ENCODE measurements at regions not wholly inside any gene's neighbourhood (a gene's known extent, or its start where the extent isn't known, plus 50 kb on each side); places are given as distances from the start of the nearest gene placed in this dataset.

DNA sequence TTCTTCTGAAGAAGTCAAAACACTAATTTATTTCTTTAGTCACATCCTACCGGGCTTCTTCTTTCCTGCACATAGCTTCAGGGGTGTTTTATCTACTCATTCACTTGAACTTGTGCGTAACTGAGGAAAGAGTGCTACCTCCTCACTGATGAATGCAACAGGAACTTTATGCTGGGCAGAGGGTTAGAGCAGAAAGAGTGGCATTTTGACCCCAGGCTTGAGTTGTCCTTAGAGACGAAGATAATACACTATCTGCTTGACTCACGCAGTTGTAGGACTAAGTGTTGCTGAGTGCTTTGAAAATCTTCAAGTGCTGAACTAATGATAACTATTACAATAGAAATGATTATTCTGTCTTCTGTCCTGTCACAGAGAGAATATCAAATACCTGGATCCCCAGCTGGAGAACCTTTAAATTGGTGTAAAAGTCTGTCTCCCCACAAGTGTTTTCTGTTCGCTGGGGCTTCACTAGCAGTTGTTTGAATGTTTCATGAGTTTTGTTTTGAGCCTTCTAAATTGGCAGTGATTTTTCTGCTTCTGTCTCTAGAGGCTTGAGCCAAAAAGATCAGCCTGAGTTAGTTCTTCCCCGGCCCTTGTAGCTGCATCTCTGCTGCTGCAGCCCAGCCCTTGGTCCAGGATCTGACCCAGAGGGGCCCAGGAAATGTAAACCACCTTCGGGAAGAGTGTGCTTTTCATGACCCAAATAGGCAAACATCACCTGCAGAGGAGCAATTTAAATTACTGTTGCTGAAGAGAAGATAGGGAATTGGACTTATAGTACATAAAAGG, 86.3 kb upstream of the LGALSL start:
- Mint-ChIP-seq H3K4me3 (no peak overlapping the region), H3K27me3 (ENCODE audit: insufficient read depth, low read depth, poor library complexity) (peaks cover 5% of the 10 kb centered on the region), H3K27ac (no peak overlapping the region), H3K36me3 (ENCODE audit: low read depth) (no peaks in the 10 kb centered on the region), H3K9me3 (no peaks in the 10 kb centered on the region), H3K4me1 (peaks cover 18% of the 10 kb centered on the region)
- no peaks in the 10 kb centered on the region for H3K9me2 ChIP-seq (ENCODE audit: insufficient read depth)
- no peak overlapping the region for H3K4me3 ChIP-seq
- no peak overlapping the region for H2AFZ ChIP-seq
- ATAC-seq (no peak), DNase-seq (ENCODE audit: low spot score) (no peak)
- H3K4me1 ChIP-seq (ENCODE audit: insufficient read depth), result no peaks in the 10 kb centered on the region; the same call in 1 of the 2 replicates
- no peaks in the 10 kb centered on the region for H4K20me1 ChIP-seq (replicated peaks; ENCODE audit: insufficient read depth)
- no peaks in the 10 kb centered on the region for H3K27me3 ChIP-seq (ENCODE audit: insufficient read depth)
- H3K79me2 ChIP-seq (replicated peaks; ENCODE audit: insufficient read depth), result no peaks in the 10 kb centered on the region
- no peaks in the 10 kb centered on the region for H3F3A ChIP-seq (replicated peaks; ENCODE audit: low read depth)
- H3K27ac ChIP-seq (ENCODE audit: low read depth), result no peak overlapping the region
- H3K4me2 ChIP-seq, result no peak overlapping the region
- TF ChIP-seq ZNF331 (CRISPR knock-in tag; IDR thresholded peaks at IDR 0.05; ENCODE audit: low read depth) (no peak), NANOG (IDR thresholded peaks at IDR 0.05; ENCODE audit: borderline replicate concordance) (no peak), CREB1 (CRISPR knock-in tag; IDR thresholded peaks at IDR 0.05; ENCODE audit: low read depth) (no peak), ZNF114 (CRISPR knock-in tag; IDR thresholded peaks at IDR 0.05) (no peak), EZH2 (IDR thresholded peaks at IDR 0.05; ENCODE audit: low read depth, unreplicated experiment) (no peak), JUNB (IDR thresholded peaks at IDR 0.05; ENCODE audit: unreplicated experiment) (no peak), EZH2phosphoT487 (IDR thresholded peaks at IDR 0.05; ENCODE audit: unreplicated experiment) (no peak), STAT1 (IDR thresholded peaks at IDR 0.05; ENCODE audit: unreplicated experiment) (no peak), POLR2AphosphoS5 (IDR thresholded peaks at IDR 0.05; ENCODE audit: low read depth) (no peak)
- TF ChIP-seq, protein P1, sequence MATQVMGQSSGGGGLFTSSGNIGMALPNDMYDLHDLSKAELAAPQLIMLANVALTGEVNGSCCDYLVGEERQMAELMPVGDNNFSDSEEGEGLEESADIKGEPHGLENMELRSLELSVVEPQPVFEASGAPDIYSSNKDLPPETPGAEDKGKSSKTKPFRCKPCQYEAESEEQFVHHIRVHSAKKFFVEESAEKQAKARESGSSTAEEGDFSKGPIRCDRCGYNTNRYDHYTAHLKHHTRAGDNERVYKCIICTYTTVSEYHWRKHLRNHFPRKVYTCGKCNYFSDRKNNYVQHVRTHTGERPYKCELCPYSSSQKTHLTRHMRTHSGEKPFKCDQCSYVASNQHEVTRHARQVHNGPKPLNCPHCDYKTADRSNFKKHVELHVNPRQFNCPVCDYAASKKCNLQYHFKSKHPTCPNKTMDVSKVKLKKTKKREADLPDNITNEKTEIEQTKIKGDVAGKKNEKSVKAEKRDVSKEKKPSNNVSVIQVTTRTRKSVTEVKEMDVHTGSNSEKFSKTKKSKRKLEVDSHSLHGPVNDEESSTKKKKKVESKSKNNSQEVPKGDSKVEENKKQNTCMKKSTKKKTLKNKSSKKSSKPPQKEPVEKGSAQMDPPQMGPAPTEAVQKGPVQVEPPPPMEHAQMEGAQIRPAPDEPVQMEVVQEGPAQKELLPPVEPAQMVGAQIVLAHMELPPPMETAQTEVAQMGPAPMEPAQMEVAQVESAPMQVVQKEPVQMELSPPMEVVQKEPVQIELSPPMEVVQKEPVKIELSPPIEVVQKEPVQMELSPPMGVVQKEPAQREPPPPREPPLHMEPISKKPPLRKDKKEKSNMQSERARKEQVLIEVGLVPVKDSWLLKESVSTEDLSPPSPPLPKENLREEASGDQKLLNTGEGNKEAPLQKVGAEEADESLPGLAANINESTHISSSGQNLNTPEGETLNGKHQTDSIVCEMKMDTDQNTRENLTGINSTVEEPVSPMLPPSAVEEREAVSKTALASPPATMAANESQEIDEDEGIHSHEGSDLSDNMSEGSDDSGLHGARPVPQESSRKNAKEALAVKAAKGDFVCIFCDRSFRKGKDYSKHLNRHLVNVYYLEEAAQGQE (IDR thresholded peaks at IDR 0.05; ENCODE audit: unreplicated experiment), result no peak
- TF ChIP-seq, protein P2, sequence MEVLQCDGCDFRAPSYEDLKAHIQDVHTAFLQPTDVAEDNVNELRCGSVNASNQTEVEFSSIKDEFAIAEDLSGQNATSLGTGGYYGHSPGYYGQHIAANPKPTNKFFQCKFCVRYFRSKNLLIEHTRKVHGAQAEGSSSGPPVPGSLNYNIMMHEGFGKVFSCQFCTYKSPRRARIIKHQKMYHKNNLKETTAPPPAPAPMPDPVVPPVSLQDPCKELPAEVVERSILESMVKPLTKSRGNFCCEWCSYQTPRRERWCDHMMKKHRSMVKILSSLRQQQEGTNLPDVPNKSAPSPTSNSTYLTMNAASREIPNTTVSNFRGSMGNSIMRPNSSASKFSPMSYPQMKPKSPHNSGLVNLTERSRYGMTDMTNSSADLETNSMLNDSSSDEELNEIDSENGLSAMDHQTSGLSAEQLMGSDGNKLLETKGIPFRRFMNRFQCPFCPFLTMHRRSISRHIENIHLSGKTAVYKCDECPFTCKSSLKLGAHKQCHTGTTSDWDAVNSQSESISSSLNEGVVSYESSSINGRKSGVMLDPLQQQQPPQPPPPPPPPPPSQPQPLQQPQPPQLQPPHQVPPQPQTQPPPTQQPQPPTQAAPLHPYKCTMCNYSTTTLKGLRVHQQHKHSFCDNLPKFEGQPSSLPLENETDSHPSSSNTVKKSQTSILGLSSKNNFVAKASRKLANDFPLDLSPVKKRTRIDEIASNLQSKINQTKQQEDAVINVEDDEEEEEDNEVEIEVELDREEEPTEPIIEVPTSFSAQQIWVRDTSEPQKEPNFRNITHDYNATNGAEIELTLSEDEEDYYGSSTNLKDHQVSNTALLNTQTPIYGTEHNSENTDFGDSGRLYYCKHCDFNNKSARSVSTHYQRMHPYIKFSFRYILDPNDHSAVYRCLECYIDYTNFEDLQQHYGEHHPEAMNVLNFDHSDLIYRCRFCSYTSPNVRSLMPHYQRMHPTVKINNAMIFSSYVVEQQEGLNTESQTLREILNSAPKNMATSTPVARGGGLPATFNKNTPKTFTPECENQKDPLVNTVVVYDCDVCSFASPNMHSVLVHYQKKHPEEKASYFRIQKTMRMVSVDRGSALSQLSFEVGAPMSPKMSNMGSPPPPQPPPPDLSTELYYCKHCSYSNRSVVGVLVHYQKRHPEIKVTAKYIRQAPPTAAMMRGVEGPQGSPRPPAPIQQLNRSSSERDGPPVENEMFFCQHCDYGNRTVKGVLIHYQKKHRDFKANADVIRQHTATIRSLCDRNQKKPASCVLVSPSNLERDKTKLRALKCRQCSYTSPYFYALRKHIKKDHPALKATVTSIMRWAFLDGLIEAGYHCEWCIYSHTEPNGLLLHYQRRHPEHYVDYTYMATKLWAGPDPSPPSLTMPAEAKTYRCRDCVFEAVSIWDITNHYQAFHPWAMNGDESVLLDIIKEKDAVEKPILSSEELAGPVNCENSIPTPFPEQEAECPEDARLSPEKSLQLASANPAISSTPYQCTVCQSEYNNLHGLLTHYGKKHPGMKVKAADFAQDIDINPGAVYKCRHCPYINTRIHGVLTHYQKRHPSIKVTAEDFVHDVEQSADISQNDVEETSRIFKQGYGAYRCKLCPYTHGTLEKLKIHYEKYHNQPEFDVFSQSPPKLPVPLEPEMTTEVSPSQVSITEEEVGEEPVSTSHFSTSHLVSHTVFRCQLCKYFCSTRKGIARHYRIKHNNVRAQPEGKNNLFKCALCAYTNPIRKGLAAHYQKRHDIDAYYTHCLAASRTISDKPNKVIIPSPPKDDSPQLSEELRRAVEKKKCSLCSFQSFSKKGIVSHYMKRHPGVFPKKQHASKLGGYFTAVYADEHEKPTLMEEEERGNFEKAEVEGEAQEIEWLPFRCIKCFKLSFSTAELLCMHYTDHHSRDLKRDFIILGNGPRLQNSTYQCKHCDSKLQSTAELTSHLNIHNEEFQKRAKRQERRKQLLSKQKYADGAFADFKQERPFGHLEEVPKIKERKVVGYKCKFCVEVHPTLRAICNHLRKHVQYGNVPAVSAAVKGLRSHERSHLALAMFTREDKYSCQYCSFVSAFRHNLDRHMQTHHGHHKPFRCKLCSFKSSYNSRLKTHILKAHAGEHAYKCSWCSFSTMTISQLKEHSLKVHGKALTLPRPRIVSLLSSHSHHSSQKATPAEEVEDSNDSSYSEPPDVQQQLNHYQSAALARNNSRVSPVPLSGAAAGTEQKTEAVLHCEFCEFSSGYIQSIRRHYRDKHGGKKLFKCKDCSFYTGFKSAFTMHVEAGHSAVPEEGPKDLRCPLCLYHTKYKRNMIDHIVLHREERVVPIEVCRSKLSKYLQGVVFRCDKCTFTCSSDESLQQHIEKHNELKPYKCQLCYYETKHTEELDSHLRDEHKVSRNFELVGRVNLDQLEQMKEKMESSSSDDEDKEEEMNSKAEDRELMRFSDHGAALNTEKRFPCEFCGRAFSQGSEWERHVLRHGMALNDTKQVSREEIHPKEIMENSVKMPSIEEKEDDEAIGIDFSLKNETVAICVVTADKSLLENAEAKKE (CRISPR knock-in tag; IDR thresholded peaks at IDR 0.05), result no peak
- TF ChIP-seq, protein P3, sequence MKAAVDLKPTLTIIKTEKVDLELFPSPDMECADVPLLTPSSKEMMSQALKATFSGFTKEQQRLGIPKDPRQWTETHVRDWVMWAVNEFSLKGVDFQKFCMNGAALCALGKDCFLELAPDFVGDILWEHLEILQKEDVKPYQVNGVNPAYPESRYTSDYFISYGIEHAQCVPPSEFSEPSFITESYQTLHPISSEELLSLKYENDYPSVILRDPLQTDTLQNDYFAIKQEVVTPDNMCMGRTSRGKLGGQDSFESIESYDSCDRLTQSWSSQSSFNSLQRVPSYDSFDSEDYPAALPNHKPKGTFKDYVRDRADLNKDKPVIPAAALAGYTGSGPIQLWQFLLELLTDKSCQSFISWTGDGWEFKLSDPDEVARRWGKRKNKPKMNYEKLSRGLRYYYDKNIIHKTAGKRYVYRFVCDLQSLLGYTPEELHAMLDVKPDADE (IDR thresholded peaks at IDR 0.05), result no peak
- TF ChIP-seq, protein P4, sequence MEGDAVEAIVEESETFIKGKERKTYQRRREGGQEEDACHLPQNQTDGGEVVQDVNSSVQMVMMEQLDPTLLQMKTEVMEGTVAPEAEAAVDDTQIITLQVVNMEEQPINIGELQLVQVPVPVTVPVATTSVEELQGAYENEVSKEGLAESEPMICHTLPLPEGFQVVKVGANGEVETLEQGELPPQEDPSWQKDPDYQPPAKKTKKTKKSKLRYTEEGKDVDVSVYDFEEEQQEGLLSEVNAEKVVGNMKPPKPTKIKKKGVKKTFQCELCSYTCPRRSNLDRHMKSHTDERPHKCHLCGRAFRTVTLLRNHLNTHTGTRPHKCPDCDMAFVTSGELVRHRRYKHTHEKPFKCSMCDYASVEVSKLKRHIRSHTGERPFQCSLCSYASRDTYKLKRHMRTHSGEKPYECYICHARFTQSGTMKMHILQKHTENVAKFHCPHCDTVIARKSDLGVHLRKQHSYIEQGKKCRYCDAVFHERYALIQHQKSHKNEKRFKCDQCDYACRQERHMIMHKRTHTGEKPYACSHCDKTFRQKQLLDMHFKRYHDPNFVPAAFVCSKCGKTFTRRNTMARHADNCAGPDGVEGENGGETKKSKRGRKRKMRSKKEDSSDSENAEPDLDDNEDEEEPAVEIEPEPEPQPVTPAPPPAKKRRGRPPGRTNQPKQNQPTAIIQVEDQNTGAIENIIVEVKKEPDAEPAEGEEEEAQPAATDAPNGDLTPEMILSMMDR (conservative IDR thresholded peaks at IDR 0.05; ENCODE audit: low read depth in 2 of 2), result no peak
- no peaks in the 10 kb centered on the region for H3K36me3 ChIP-seq (ENCODE audit: insufficient read depth)

Data from GM23338 (cell line).